ENCODE measurements at regions not wholly inside any gene's neighbourhood (a gene's known extent, or its start where the extent isn't known, plus 50 kb on each side); places are given as distances from the start of the nearest gene placed in this dataset.

DNA sequence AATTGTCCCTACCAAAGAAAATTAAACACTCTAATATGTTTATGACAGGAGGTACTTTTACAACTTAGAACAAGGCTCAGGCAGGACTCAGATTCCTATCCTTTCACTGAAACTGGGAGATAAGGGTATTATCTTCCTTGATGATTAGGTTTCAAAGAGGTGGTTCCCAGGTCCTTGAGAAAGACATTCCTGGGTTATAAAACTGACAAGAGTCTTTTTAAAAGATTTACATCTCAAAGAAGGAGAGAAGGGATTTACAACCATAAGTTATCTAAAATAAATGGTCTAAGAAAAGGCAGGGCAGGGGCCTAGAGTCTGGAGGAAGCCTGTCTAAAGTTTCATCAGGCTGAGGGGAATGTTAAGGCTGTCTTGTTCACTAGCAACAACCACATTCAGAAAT is 1492.5 kb downstream of the HACE1 start:
- Histone ChIP-seq H3K27ac (no peak overlapping the region), H3K9me3 (replicated peaks in 1 of 3) (no peaks in the 10 kb centered on the region), H3K36me3 (replicated peaks in 1 of 2) (no peaks in the 10 kb centered on the region), H3K4me3 (no peak overlapping the region), H3K4me1 (replicated peaks in 1 of 2) (no peaks in the 10 kb centered on the region), H3K27me3 (no peaks in the 10 kb centered on the region)
- no peak for DNase-seq
- TF ChIP-seq, protein P1, sequence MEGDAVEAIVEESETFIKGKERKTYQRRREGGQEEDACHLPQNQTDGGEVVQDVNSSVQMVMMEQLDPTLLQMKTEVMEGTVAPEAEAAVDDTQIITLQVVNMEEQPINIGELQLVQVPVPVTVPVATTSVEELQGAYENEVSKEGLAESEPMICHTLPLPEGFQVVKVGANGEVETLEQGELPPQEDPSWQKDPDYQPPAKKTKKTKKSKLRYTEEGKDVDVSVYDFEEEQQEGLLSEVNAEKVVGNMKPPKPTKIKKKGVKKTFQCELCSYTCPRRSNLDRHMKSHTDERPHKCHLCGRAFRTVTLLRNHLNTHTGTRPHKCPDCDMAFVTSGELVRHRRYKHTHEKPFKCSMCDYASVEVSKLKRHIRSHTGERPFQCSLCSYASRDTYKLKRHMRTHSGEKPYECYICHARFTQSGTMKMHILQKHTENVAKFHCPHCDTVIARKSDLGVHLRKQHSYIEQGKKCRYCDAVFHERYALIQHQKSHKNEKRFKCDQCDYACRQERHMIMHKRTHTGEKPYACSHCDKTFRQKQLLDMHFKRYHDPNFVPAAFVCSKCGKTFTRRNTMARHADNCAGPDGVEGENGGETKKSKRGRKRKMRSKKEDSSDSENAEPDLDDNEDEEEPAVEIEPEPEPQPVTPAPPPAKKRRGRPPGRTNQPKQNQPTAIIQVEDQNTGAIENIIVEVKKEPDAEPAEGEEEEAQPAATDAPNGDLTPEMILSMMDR (IDR thresholded peaks at IDR 0.05) = no peak
- TF ChIP-seq POLR2A (IDR thresholded peaks at IDR 0.05) = no peak
- intact Hi-C loops (cut with DNase I) = no loop called here

DNA sequence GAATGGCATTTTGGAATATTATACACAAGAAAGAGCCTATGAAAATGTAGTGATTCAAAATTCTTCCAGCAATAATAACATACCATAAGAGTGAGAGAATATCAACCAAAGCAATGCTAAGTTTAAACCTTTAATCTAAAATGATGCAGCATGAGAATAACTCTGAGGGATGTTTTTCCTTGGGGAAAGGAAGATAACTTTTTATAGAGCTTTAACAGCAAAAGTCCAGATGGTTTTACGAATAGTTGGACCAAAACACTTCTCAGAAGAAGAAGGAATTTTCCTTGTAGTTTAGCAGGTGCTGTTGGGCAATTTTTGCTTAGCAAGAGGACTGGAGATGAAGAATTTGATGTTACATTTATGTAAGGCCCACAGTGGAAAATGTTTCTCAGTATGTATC is 1503.2 kb downstream of the HACE1 start:
- Histone ChIP-seq H3K4me1 (replicated peaks in 1 of 2) (no peaks in the 10 kb centered on the region), H3K36me3 (replicated peaks in 1 of 2) (no peaks in the 10 kb centered on the region), H3K4me3 (no peak overlapping the region), H3K9me3 (replicated peaks in 1 of 3) (no peaks in the 10 kb centered on the region), H3K27ac (no peak overlapping the region), H3K27me3 (no peaks in the 10 kb centered on the region)
- TF ChIP-seq POLR2A (IDR thresholded peaks at IDR 0.05) = no peak
- no peak for DNase-seq
- intact Hi-C loops (cut with DNase I) = no loop called here
- 43 to 53% (median 49%) methylated on average over 1 of the region's 1 CpG for WGBS, 4 donors

DNA sequence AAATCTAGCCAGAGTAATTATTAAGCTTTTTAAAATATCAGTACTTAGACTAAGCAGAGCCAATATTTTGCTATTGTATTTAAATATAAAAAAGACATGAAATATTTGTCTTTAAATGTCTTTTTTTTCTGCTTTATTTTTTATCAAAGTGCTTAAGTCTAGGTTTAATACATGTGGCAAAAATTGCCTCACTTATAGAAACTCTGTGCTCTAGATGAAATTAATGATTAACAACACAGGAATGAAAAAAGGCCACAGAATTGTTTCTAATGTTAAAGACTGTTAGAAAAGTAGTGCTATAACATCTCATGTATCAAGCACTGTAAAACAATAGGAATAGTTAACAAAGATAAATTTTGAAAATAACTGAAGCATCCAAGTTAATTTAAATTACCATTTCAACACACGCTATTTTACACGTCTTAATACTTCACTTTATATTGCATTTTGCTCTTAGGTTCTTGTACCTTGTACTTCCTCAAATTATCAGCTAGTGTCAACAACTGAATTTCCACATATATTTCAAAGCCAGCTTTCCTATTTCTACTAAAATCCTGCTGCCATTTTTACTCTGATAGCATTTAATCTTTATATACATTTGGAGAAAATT is 1515.1 kb downstream of the HACE1 start:
- no peaks in the 10 kb centered on the region for H3K27me3 ChIP-seq
- WGBS, 4 donors = 82 to 87% (median 85%) methylated on average over 2 of the region's 2 CpGs
- no peaks in the 10 kb centered on the region for H3K4me1 ChIP-seq (replicated peaks in 1 of 2)
- H3K27ac ChIP-seq = no peak overlapping the region
- intact Hi-C loops (cut with DNase I) = no loop called here
- no peak overlapping the region for H3K4me3 ChIP-seq
- H3K36me3 ChIP-seq (replicated peaks in 1 of 2) = no peaks in the 10 kb centered on the region
- TF ChIP-seq, protein P1 (IDR thresholded peaks at IDR 0.05) = no peak
- no peak for TF ChIP-seq POLR2A (IDR thresholded peaks at IDR 0.05)
- no peaks in the 10 kb centered on the region for H3K9me3 ChIP-seq (replicated peaks in 1 of 3)
- no peak for DNase-seq

DNA sequence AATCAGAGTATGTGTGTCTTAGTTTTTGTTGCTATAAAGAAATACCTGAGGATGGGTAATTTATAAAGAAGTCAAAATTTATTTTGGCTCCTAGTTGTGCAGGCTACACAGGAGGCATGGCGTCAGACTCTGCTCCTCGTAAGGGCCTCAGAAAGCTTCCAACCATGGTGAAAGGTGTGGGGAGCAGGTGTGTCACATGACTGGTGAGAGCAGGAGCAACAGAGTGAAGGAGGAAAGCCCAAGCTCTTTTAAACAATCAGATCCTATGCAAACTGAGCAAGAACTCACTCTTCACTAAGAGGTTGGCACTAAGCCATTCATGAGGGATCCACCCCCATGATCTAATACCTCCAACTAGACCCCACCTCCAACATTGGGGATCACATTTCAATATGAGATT is 1524.3 kb downstream of the HACE1 start:
- intact Hi-C loops (cut with DNase I) = no loop called here
- H3K27ac ChIP-seq = no peak overlapping the region
- H3K9me3 ChIP-seq (replicated peaks in 1 of 3) = no peaks in the 10 kb centered on the region
- TF ChIP-seq POLR2A (IDR thresholded peaks at IDR 0.05) = no peak
- TF ChIP-seq, protein P1 (IDR thresholded peaks at IDR 0.05) = no peak
- no peaks in the 10 kb centered on the region for H3K4me1 ChIP-seq (replicated peaks in 1 of 2)
- DNase-seq = no peak
- WGBS, 4 donors = 67 to 88% (median 76%) methylated on average over 2 of the region's 2 CpGs
- H3K4me3 ChIP-seq = no peak overlapping the region
- no peaks in the 10 kb centered on the region for H3K27me3 ChIP-seq
- H3K36me3 ChIP-seq (replicated peaks in 1 of 2) = no peaks in the 10 kb centered on the region
